A673 (cell line): ENCODE measurements at regions not wholly inside any gene's neighbourhood (a gene's known extent, or its start where the extent isn't known, plus 50 kb on each side); places are given as distances from the start of the nearest gene placed in this dataset.

Source experiments
- BruUV-seq: library from RNA; stranded (reverse); fragments of 400-500 nt; replicated peaks from 2 replicates; lab custom pipeline; 2021; lab: Mats Ljungman, UMichigan
- CTCF ChIA-PET: fragments of 300-600 bp; sonication (Branson Sonifier 250); formaldehyde crosslinking; loops from one replicate; lab custom pipeline; 2022; ENCODE audit warnings: antibody characterized with exemption; lab: Charles Lee
- POLR2A ChIA-PET: fragments of 300-600 bp; sonication (Branson Sonifier 250); formaldehyde crosslinking; loops from one replicate; lab custom pipeline; 2022; ENCODE audit warnings: antibody characterized with exemption; ENCODE audit not compliant: low non-redundant PET; lab: Charles Lee
- DNase-seq: peaks from one replicate; pipeline ENCODE4 v3.0.0-alpha.2; 2015; ENCODE audit warnings: low spot score
- H3K27ac ChIP-seq: fragments of 200-600 bp; sonication (generic); 2 replicates; pipeline ENCODE4 v1.5.1; 2016; ENCODE audit warnings: mixed run types, low read depth, mild to moderate bottlenecking, mixed read lengths, antibody characterized with exemption, low read length; ENCODE audit not compliant: poor library complexity, severe bottlenecking
- H3K27me3 ChIP-seq: fragments of 200-600 bp; sonication (generic); replicated peaks from 2 replicates; pipeline ENCODE4 v1.6.1; 2017; ENCODE audit warnings: mixed run types, low read depth, mild to moderate bottlenecking, mixed read lengths, antibody characterized with exemption, low read length; ENCODE audit not compliant: insufficient read depth, poor library complexity
- H3K36me3 ChIP-seq: fragments of 200-600 bp; sonication (generic); 2 replicates; pipeline ENCODE4 v1.6.1; 2016; ENCODE audit warnings: mixed run types, mild to moderate bottlenecking, mixed read lengths, antibody characterized with exemption, low read length; ENCODE audit not compliant: insufficient read depth, poor library complexity, severe bottlenecking
- H3K4me1 ChIP-seq: fragments of 200-600 bp; sonication (generic); 2 replicates; pipeline ENCODE4 v1.6.1; 2017; ENCODE audit warnings: mixed run types, mild to moderate bottlenecking, mixed read lengths, antibody characterized with exemption, low read length; ENCODE audit not compliant: insufficient read depth, poor library complexity, severe bottlenecking
- H3K4me3 ChIP-seq: fragments of 200-600 bp; sonication (generic); 2 replicates; pipeline ENCODE4 v1.5.1; 2016; ENCODE audit warnings: low read depth, mixed run types, mild to moderate bottlenecking, mixed read lengths, low read length; ENCODE audit not compliant: poor library complexity, severe bottlenecking
- H3K9me3 ChIP-seq: fragments of 200-600 bp; sonication (generic); 2 replicates; pipeline ENCODE4 v1.6.1; 2016; ENCODE audit warnings: mixed run types, low read depth, mild to moderate bottlenecking, mixed read lengths, antibody characterized with exemption, low read length; ENCODE audit not compliant: poor library complexity, severe bottlenecking
- CTCF ChIP-seq: fragments of 300-800, 200-600 bp; sonication (generic); conservative IDR thresholded peaks from 2 replicates; pipeline ENCODE4 v1.5.1; 2017; ENCODE audit warnings: low read depth, mild to moderate bottlenecking, antibody characterized with exemption, low read length, moderate library complexity, mixed read lengths
- EZH2 ChIP-seq: fragments of 200-600 bp; sonication (generic); IDR thresholded peaks from 2 replicates; pipeline ENCODE4 v1.6.1; 2017; ENCODE audit warnings: borderline replicate concordance, low read depth, mild to moderate bottlenecking, mixed read lengths, antibody characterized with exemption, low read length; ENCODE audit not compliant: poor library complexity, severe bottlenecking
- intact Hi-C: fragments of 100-400 bp; cut with micrococcal nuclease; formaldehyde crosslinking; loops from one replicate; pipeline ENCODE4 v1.10.0; 2022; ENCODE audit not compliant: unreplicated experiment

GRCh38 chr3:107172411-107172810, 204.8 kb upstream of the CCDC54 start:
- Histone ChIP-seq H3K9me3 (no peaks in the 10 kb centered on the region), H3K4me3 (no peak overlapping the region), H3K27me3 (no peaks in the 10 kb centered on the region), H3K4me1 (no peaks in the 10 kb centered on the region), H3K27ac (no peak overlapping the region), H3K36me3 (no peaks in the 10 kb centered on the region)
- intact Hi-C loops = no loop called here
- ChIA-PET CTCF (no interaction called here), POLR2A (no interaction called here)
- BruUV-seq = no TSS peak
- TF ChIP-seq CTCF (no peak), EZH2 (no peak)
- no peak for DNase-seq

- ChIA-PET POLR2A (no interaction called here), CTCF (no interaction called here)
- Histone ChIP-seq H3K27me3 (no peaks in the 10 kb centered on the region), H3K9me3 (no peaks in the 10 kb centered on the region), H3K4me3 (no peak overlapping the region), H3K27ac (no peak overlapping the region), H3K36me3 (no peaks in the 10 kb centered on the region), H3K4me1 (no peaks in the 10 kb centered on the region)
- intact Hi-C loops = no loop called here
- no peak for TF ChIP-seq CTCF
- TF ChIP-seq EZH2 = no peak
- no peak for DNase-seq
- no TSS peak for BruUV-seq
Observed at GRCh38 chr3:107184375-107184774, 192.9 kb upstream of the CCDC54 start.

GRCh38 chr3:107188262-107188661, 189.0 kb upstream of the CCDC54 start:
- H3K36me3 ChIP-seq = no peaks in the 10 kb centered on the region
- no peaks in the 10 kb centered on the region for H3K9me3 ChIP-seq
- TF ChIP-seq EZH2 (no peak), CTCF (no peak)
- ChIA-PET POLR2A (no interaction called here), CTCF (no interaction called here)
- BruUV-seq = no TSS peak
- intact Hi-C loops = no loop called here
- no peak for DNase-seq
- H3K27me3 ChIP-seq = no peaks in the 10 kb centered on the region
- H3K4me1 ChIP-seq = no peaks in the 10 kb centered on the region
- H3K4me3 ChIP-seq = no peak overlapping the region
- H3K27ac ChIP-seq = no peak overlapping the region
